Kidney (tissue), 13 donors: ENCODE measurements at regions not wholly inside any gene's neighbourhood (a gene's known extent, or its start where the extent isn't known, plus 50 kb on each side); places are given as distances from the start of the nearest gene placed in this dataset.

Source experiments
- DNase-seq, 5 donors: peaks; one replicate each; pipeline ENCODE4 v3.0.0-alpha.2; 2013 to 2020
- FAIRE-seq: peaks from 2 replicates; lab custom pipeline; 2012; peaks lifted over from hg19 to GRCh38; lab: Jason Lieb, UNC
- H3K27ac ChIP-seq, 2 donors: one replicate each; pipeline ENCODE4 v1.7.0; 2013; ENCODE audit warnings: low read depth in 2 of 2, low read length in 2 of 2, inconsistent platforms in 1 of 2
- H3K27me3 ChIP-seq: one replicate; pipeline ENCODE4 v1.7.1; 2013; ENCODE audit warnings: low read length, inconsistent platforms; ENCODE audit not compliant: control insufficient read depth, insufficient read depth
- H3K36me3 ChIP-seq, 3 donors: one replicate each; pipeline versions ENCODE4 v1.7.0 to v1.7.1; 2013; ENCODE audit warnings: low read length in 3 of 3, control low read depth in 1 of 3, inconsistent platforms in 1 of 3; ENCODE audit not compliant: insufficient read depth in 3 of 3, control insufficient read depth in 2 of 3
- H3K4me1 ChIP-seq, 3 donors: one replicate each; pipeline versions ENCODE4 v1.7.0 to v1.7.1; 2013; ENCODE audit warnings: low read length in 3 of 3, inconsistent platforms in 1 of 3, low read depth in 1 of 3; ENCODE audit not compliant: control insufficient read depth in 2 of 3, insufficient read depth in 2 of 3
- H3K4me3 ChIP-seq, 3 donors: one replicate each; pipeline versions ENCODE4 v1.7.0 to v1.8.1; 2013; ENCODE audit warnings: low read length in 3 of 3, control low read depth in 1 of 3, inconsistent platforms in 1 of 3
- H3K9ac ChIP-seq, 3 donors: one replicate each; pipeline versions ENCODE4 v1.7.0 to v1.7.1; 2013; ENCODE audit warnings: low read length in 3 of 3, control low read depth in 1 of 3, inconsistent platforms in 1 of 3
- H3K9me3 ChIP-seq, 3 donors: one replicate each; pipeline versions ENCODE4 v1.7.0 to v1.7.1; 2013; ENCODE audit warnings: low read length in 3 of 3, control low read depth in 1 of 3, inconsistent platforms in 1 of 3; ENCODE audit not compliant: control insufficient read depth in 2 of 3, insufficient read depth in 1 of 3
- intact Hi-C: fragments of 100-400 bp; cut with DNase I; formaldehyde crosslinking; loops from one replicate; pipeline ENCODE4 v1.11.1; 2022
- TF ChIP-seq, protein P1 (sequence below): IDR thresholded peaks from 3 replicates; pipeline ENCODE4 v1.5.1; 2012; ENCODE audit warnings: mild to moderate bottlenecking, moderate library complexity, borderline replicate concordance; ENCODE audit not compliant: insufficient read depth; ENCODE audit errors: extremely low read depth
- donor health status: control.
- donor health status: control.
- donor health status: control.
- donor health status: control.
- donor health status: control.
- donor health status: DM: yes; HTN: yes; CAD: no.
- donor health status: Normal renal cell carcinoma (clear cell type).

DNA sequence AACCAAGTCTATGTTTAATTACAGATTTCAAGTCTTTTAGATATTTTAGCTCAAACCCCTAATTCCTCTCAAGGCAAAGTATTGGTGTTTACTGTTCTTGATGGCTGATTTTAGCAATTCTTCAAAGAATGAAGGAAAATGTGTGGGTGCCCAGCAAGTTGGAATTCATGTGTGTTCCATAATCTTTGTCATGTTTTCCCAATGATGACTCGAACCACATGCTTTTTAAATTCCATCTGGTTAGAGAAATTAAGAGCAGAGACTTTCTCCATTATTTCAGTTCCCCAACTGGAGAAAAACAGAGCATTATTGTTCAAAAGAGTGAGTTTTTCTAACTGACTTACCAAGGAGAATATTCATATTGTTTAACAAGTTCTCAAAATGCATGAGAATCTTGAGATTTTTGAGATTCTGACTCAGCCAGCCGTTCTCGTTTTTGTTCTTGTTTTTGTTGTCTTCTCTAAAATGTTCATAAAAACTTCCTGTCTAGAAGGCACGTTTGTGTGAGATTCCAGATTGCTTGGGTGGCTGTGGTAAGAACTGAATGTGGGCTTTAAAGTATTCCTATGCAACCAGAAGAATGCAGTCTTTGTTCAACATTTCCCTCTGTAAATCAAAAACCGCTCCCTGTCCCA is 404.7 kb downstream of the IRS2 start:
- no peak overlapping the region for H3K4me3 ChIP-seq
- no peak overlapping the region for H3K9ac ChIP-seq
- H3K9me3 ChIP-seq = no peaks in the 10 kb centered on the region
- TF ChIP-seq, protein P1, sequence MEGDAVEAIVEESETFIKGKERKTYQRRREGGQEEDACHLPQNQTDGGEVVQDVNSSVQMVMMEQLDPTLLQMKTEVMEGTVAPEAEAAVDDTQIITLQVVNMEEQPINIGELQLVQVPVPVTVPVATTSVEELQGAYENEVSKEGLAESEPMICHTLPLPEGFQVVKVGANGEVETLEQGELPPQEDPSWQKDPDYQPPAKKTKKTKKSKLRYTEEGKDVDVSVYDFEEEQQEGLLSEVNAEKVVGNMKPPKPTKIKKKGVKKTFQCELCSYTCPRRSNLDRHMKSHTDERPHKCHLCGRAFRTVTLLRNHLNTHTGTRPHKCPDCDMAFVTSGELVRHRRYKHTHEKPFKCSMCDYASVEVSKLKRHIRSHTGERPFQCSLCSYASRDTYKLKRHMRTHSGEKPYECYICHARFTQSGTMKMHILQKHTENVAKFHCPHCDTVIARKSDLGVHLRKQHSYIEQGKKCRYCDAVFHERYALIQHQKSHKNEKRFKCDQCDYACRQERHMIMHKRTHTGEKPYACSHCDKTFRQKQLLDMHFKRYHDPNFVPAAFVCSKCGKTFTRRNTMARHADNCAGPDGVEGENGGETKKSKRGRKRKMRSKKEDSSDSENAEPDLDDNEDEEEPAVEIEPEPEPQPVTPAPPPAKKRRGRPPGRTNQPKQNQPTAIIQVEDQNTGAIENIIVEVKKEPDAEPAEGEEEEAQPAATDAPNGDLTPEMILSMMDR = no peak
- DNase-seq = no peak
- H3K27me3 ChIP-seq = no peaks in the 10 kb centered on the region
- no peaks in the 10 kb centered on the region for H3K4me1 ChIP-seq
- no peak overlapping the region for H3K27ac ChIP-seq
- no peak for FAIRE-seq
- H3K36me3 ChIP-seq = no peaks in the 10 kb centered on the region
- intact Hi-C loops = no loop called here

DNA sequence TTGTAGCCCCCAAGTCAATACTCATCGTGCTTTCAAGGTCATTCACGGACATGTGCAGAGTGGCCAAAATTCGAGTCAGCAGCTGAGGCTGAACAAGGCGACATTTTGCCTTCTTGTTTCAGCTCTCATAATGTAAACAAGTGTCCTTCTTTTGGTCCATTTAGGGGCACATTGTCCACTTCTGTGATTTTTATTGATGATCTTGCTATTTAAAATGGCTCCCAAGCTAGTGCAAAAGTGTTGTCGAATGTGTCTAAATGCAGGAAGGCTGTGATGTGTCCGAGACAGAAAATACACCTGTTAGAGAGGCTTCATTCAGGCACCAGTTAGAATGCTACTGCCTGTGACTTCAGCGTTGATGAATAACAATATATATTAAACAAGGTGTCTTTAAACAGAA is 405.9 kb downstream of the IRS2 start:
- TF ChIP-seq, protein P1 = no peak
- Histone ChIP-seq H3K9me3 (no peaks in the 10 kb centered on the region), H3K36me3 (no peaks in the 10 kb centered on the region), H3K9ac (no peak overlapping the region), H3K4me1 (no peaks in the 10 kb centered on the region), H3K27ac (no peak overlapping the region), H3K4me3 (no peak overlapping the region), H3K27me3 (no peaks in the 10 kb centered on the region)
- intact Hi-C loops = no loop called here
- no peak for DNase-seq
- no peak for FAIRE-seq

DNA sequence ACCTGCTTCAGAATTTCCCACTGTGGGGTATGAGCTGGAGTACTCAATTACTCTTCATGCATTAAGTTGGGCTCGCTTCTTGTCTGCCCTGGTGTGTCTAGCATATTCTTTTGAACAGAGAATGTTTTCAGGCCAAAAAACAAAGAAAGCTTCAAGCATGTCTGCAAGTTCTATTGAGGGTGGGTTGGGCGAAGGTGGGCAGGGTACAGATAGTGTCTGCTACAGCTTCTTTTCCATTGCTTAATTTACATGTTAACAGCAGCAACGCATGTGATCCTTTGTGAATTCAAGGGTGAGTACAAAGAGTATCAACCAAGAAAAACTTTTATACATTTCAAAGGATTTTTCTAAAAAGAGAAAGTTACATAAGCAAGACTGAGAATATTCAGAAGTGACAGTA is 406.5 kb downstream of the IRS2 start:
- Histone ChIP-seq H3K27me3 (no peaks in the 10 kb centered on the region), H3K36me3 (no peaks in the 10 kb centered on the region), H3K9me3 (no peaks in the 10 kb centered on the region), H3K9ac (no peak overlapping the region), H3K4me3 (no peak overlapping the region), H3K27ac (no peak overlapping the region), H3K4me1 (no peaks in the 10 kb centered on the region)
- no peak for FAIRE-seq
- no peak for DNase-seq
- intact Hi-C loops = no loop called here
- TF ChIP-seq, protein P1 = no peak

DNA sequence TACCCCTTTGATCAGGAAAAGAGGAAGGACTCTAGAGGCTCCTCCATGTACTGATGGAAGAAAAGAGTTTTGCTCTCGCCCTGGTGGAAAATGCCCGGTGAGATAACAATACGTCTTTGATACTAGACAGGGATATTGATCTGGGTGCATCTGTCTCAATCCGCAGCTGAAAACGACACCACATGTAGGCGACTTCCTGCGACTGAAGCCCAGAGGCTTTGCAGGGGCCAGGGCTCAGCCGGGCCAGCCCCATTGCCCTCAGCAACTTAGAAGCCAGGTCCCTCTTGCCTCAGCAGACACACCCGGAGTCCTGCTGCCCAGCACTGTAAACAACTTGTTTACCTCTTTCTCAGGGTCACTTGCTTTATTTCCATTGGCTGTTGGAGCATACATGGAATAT is 409.4 kb downstream of the IRS2 start:
- FAIRE-seq = no peak
- Histone ChIP-seq H3K9me3 (no peaks in the 10 kb centered on the region), H3K9ac (no peak overlapping the region), H3K4me1 (no peaks in the 10 kb centered on the region), H3K4me3 (no peak overlapping the region), H3K27me3 (no peaks in the 10 kb centered on the region), H3K36me3 (no peaks in the 10 kb centered on the region), H3K27ac (no peak overlapping the region)
- TF ChIP-seq, protein P1 = no peak
- no peak for DNase-seq
- intact Hi-C loops = no loop called here
